ENCODE measurements at regions not wholly inside any gene's neighbourhood (a gene's known extent, or its start where the extent isn't known, plus 50 kb on each side); places are given as distances from the start of the nearest gene placed in this dataset.

DNA sequence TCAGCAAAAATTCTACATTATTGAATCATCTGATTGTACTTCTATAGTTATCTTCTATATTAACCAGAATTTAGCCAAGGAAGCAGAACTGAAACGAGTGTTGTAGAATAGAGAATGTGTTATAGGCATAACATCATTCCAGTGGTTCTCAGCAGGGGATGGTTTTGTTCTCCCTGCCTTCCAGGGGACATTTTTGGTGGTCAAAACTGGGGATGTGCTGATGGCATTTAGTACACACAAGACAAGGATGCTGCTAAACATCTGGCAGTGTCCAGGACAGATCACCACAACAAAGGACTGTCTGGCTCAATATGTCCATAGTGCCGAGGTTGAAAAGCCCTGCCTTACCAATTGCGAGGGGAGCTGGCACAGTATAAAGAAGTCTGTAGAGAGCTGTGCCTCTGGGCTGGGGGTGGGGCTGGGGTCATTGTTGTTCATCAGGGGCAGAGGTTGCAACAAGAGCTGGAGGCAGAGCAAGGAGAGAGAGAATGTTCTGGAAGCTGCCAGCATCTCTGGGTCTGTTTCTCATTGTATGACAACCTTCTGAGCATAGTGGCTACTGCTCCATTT is 1472.8 kb downstream of the AACS start:
- TF ChIP-seq, protein P1, sequence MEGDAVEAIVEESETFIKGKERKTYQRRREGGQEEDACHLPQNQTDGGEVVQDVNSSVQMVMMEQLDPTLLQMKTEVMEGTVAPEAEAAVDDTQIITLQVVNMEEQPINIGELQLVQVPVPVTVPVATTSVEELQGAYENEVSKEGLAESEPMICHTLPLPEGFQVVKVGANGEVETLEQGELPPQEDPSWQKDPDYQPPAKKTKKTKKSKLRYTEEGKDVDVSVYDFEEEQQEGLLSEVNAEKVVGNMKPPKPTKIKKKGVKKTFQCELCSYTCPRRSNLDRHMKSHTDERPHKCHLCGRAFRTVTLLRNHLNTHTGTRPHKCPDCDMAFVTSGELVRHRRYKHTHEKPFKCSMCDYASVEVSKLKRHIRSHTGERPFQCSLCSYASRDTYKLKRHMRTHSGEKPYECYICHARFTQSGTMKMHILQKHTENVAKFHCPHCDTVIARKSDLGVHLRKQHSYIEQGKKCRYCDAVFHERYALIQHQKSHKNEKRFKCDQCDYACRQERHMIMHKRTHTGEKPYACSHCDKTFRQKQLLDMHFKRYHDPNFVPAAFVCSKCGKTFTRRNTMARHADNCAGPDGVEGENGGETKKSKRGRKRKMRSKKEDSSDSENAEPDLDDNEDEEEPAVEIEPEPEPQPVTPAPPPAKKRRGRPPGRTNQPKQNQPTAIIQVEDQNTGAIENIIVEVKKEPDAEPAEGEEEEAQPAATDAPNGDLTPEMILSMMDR (IDR thresholded peaks at IDR 0.05; ENCODE audit: insufficient read depth, low read length) = no peak
- TF ChIP-seq POLR2AphosphoS5 (IDR thresholded peaks at IDR 0.05; ENCODE audit: low read depth) = no peak

Measured in HL-60 (cell line).